GM12864 (cell line): ENCODE measurements at regions not wholly inside any gene's neighbourhood (a gene's known extent, or its start where the extent isn't known, plus 50 kb on each side); places are given as distances from the start of the nearest gene placed in this dataset.

Experiments
- DNase-seq: peaks from one replicate; pipeline ENCODE4 v3.0.0-alpha.2; 2011; ENCODE audit warnings: low read depth
- H3K4me3 ChIP-seq: 2 replicates; pipeline ENCODE4 v1.5.1; 2011; ENCODE audit warnings: mild to moderate bottlenecking, low read depth, low read length, control low read depth
- TF ChIP-seq, protein P1 (sequence below): IDR thresholded peaks from 2 replicates; pipeline ENCODE4 v1.5.1; 2011; ENCODE audit warnings: low read depth, mild to moderate bottlenecking, moderate library complexity, low read length, control low read depth, inconsistent platforms; ENCODE audit errors: missing control alignments

GRCh38 chr5:6885581-6885980, 172.3 kb downstream of the TENT4A start:
- DNase-seq = no peak
- TF ChIP-seq, protein P1, sequence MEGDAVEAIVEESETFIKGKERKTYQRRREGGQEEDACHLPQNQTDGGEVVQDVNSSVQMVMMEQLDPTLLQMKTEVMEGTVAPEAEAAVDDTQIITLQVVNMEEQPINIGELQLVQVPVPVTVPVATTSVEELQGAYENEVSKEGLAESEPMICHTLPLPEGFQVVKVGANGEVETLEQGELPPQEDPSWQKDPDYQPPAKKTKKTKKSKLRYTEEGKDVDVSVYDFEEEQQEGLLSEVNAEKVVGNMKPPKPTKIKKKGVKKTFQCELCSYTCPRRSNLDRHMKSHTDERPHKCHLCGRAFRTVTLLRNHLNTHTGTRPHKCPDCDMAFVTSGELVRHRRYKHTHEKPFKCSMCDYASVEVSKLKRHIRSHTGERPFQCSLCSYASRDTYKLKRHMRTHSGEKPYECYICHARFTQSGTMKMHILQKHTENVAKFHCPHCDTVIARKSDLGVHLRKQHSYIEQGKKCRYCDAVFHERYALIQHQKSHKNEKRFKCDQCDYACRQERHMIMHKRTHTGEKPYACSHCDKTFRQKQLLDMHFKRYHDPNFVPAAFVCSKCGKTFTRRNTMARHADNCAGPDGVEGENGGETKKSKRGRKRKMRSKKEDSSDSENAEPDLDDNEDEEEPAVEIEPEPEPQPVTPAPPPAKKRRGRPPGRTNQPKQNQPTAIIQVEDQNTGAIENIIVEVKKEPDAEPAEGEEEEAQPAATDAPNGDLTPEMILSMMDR = no peak
- no peak overlapping the region for H3K4me3 ChIP-seq

GRCh38 chr5:6886866-6887265, 173.6 kb downstream of the TENT4A start:
- TF ChIP-seq, protein P1 = no peak
- no peak overlapping the region for H3K4me3 ChIP-seq
- no peak for DNase-seq

DNA sequence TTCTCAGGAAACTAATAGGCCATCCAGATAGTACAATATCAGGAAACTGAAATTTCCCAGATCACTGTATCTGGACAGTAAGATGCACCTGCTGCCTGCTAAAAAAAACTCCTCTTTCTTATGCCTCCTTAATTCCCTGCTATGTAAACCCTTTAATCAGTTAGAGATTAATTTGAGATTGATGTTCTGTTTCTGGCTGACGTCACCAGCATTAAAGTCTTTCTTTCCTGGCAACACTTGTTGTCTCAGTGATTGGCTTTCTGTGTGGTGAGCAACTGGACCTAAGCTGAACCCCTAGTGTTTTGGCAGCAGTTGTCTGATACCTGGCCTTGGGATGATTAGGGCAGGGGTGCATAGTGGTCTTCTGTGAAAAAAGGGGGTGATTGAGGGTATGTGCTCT, 175.8 kb downstream of the TENT4A start:
- DNase-seq = no peak
- TF ChIP-seq, protein P1 = no peak
- no peak overlapping the region for H3K4me3 ChIP-seq

- no peak overlapping the region for H3K4me3 ChIP-seq
- TF ChIP-seq, protein P1 = no peak
- no peak for DNase-seq
Measured at GRCh38 chr5:6899221-6899620, 186.0 kb downstream of the TENT4A start.

DNA sequence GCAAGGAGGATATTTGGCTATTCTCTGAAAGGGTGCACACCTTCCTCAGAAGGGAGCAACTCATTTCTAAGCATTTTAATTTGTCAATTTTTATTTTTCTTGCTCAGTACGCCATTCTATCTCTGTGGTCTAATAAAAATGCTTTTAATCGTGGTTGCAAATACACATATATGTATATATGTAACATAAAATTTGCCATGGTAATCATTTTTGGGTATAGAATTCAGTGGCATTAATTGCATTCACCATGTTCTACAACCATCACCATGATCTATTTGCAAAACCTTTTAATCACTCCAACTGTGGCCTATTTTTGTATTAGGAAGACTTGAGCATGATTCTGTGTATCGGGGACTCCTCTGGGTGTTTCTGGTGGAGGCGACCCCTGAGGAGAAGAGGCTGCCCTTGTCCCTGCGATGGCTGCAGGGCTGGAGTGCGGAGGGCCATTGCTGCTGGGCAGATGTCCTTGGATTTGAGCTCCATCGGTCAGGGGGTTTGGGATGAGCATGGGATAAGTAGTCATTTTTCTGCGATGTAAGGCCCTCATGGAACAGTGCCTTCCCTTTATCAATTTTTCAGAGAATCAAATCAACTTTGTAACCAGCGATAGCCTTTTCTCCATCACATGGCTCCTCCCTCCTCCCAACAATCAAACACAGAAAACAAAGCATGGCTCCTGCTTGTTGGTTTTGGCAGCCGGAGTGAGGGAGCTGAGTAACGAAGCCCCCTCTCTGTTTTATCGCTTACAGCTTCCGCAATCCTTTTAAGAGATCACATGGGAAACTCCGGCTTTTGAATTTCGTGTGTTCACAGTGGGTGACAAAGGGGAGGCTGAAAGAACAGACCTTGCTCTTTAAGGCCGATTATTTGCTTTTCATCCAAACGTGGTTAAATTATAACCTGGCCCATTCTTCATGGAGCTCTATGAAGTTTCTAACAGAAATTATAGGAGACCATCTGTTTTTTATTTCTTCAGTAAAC, 187.3 kb downstream of the TENT4A start:
- no peak for DNase-seq
- no peak overlapping the region for H3K4me3 ChIP-seq
- TF ChIP-seq, protein P1 = no peak

- DNase-seq = no peak
- TF ChIP-seq, protein P1 = no peak
- H3K4me3 ChIP-seq = no peak overlapping the region
Measured at GRCh38 chr5:6902094-6902493, 188.9 kb downstream of the TENT4A start.
